Brain pericyte (primary cell): ENCODE measurements at regions not wholly inside any gene's neighbourhood (a gene's known extent, or its start where the extent isn't known, plus 50 kb on each side); places are given as distances from the start of the nearest gene placed in this dataset.
"Not testable (repeated sequence)": the region's sequence is repeated elsewhere in the genome, so short reads cannot be mapped to it uniquely, and the experiment has no call there.

Source experiments
- DNase-seq: peaks from one replicate; pipeline ENCODE4 v3.0.0-alpha.2; 2012; ENCODE audit warnings: low read depth, low spot score

- DNase-seq = no peak
Measured at GRCh38 chr2:203585516-203585915, 50.4 kb upstream of the RAPH1 start.

- DNase-seq = no peak
Measured at GRCh38 chr2:203586206-203586605, 51.1 kb upstream of the RAPH1 start.

- no peak for DNase-seq
Measured at GRCh38 chr2:203586696-203587095, 51.6 kb upstream of the RAPH1 start.

- DNase-seq = no peak
Measured at GRCh38 chr2:203590496-203590895, 55.4 kb upstream of the RAPH1 start.

- no peak for DNase-seq
Measured at GRCh38 chr2:203591642-203592041, 56.5 kb upstream of the RAPH1 start.

- no peak for DNase-seq
Measured at GRCh38 chr2:203592470-203592869, 57.4 kb upstream of the RAPH1 start.

GRCh38 chr2:203594541-203594940 lies 59.4 kb upstream of the RAPH1 start:
- DNase-seq = no peak

- no peak for DNase-seq
Measured at GRCh38 chr2:203596183-203596582, 61.1 kb upstream of the RAPH1 start.

GRCh38 chr2:203599509-203599908 lies 64.4 kb upstream of the RAPH1 start:
- no peak for DNase-seq

GRCh38 chr2:203600286-203600685 lies 65.2 kb upstream of the RAPH1 start:
- DNase-seq = no peak

- no peak for DNase-seq
Measured at GRCh38 chr2:203603456-203604389, 68.6 kb upstream of the RAPH1 start.

GRCh38 chr2:203605302-203605701 lies 70.2 kb upstream of the RAPH1 start:
- no peak for DNase-seq

- DNase-seq = no peak
Measured at GRCh38 chr2:203606051-203606450, 71.0 kb upstream of the RAPH1 start.

GRCh38 chr2:203610558-203610957 lies 75.5 kb upstream of the RAPH1 start:
- no peak for DNase-seq

GRCh38 chr2:203612246-203612645 lies 77.1 kb upstream of the RAPH1 start:
- no peak for DNase-seq

GRCh38 chr2:203619267-203619878 lies 84.3 kb upstream of the RAPH1 start:
- no peak for DNase-seq

- DNase-seq = no peak
Measured at GRCh38 chr2:203621981-203622515, 84.4 kb upstream of the CD28 start.

GRCh38 chr2:203623096-203623495 lies 83.3 kb upstream of the CD28 start:
- DNase-seq = peak; percentile 53

GRCh38 chr2:203623661-203624060 lies 82.8 kb upstream of the CD28 start:
- no peak for DNase-seq

- DNase-seq = no peak
Measured at GRCh38 chr2:203625701-203626100, 80.7 kb upstream of the CD28 start.

- DNase-seq = not testable (repeated sequence)
Measured at GRCh38 chr2:203626247-203626646, 80.2 kb upstream of the CD28 start.

- DNase-seq = no peak
Measured at GRCh38 chr2:203626952-203627681, 79.3 kb upstream of the CD28 start.
